Upper lobe of left lung (tissue), 6 donors: ENCODE measurements at regions not wholly inside any gene's neighbourhood (a gene's known extent, or its start where the extent isn't known, plus 50 kb on each side); places are given as distances from the start of the nearest gene placed in this dataset.

Experiments
- ATAC-seq, 2 donors: fragments of 200-7000 bp; cut with Tn5 transposase; one replicate each; pipeline ENCODE4 v1.9.1; 2022; ENCODE audit warnings: mild to moderate bottlenecking in 2 of 2, moderate library complexity in 2 of 2; ENCODE audit not compliant: low FRiP score in 2 of 2
- DNase-seq, 2 donors: peaks; one replicate each; pipeline ENCODE4 v3.0.0-alpha.2; 2019 to 2020
- H3K27ac ChIP-seq, 4 donors: fragments of 200-600 bp; sonication (generic); one replicate each; pipeline ENCODE4 v1.5.1; 2016 to 2019
- H3K27me3 ChIP-seq, 4 donors: fragments of 200-600 bp; sonication (generic); one replicate each; pipeline ENCODE4 v1.5.1; 2017 to 2019
- H3K36me3 ChIP-seq, 4 donors: fragments of 200-600 bp; sonication (generic); one replicate each; pipeline ENCODE4 v1.5.1; 2016 to 2019
- H3K4me1 ChIP-seq, 4 donors: fragments of 200-600 bp; sonication (generic); one replicate each; pipeline ENCODE4 v1.5.1; 2018 to 2019
- H3K4me3 ChIP-seq, 4 donors: fragments of 200-600 bp; sonication (generic); one replicate each; pipeline ENCODE4 v1.5.1; 2017 to 2019; ENCODE audit warnings: mild to moderate bottlenecking in 2 of 4, moderate library complexity in 1 of 4
- H3K9me3 ChIP-seq, 4 donors: fragments of 200-600 bp; sonication (generic); one replicate each; pipeline ENCODE4 v1.5.1; 2018 to 2019
- EP300 ChIP-seq, 4 donors: sonication (generic); formaldehyde crosslinking; IDR thresholded peaks; one replicate each; pipeline ENCODE4 v1.5.1; 2017; ENCODE audit warnings: antibody characterized with exemption in 4 of 4, control low read depth in 2 of 4
- POLR2A ChIP-seq, 4 donors: fragments of 450-650 bp; IDR thresholded peaks; one replicate each; pipeline ENCODE4 v1.5.1; 2016 to 2017; ENCODE audit warnings: antibody characterized with exemption in 4 of 4, mild to moderate bottlenecking in 2 of 4
- POLR2AphosphoS5 ChIP-seq, 2 donors: sonication (generic); formaldehyde crosslinking; IDR thresholded peaks; one replicate each; pipeline ENCODE4 v1.5.1; 2017; ENCODE audit warnings: antibody characterized with exemption in 2 of 2
- WGBS, 2 donors: methylation state at CpG; one replicate each; pipeline ENCODE4 v1.1.5; 2017 to 2018; 5-methylcytosine and 5-hydroxymethylcytosine counted together
- TF ChIP-seq, protein P1 (sequence below), 6 experiments: fragments of 450-650 bp in 4 of 6; fragments of 200-600 bp in 2 of 6; sonication (generic) in 2 of 6; IDR thresholded peaks; one replicate each; pipeline ENCODE4 v1.5.1; 2016 to 2019; ENCODE audit warnings: antibody characterized with exemption in 6 of 6
- donor health status: DM: no; HTN: no; CAD: no; lungs with moderate emphysema.
- donor health status: DM: no; HTN: yes; CAD: no; lungs with severe emphysema.

DNA sequence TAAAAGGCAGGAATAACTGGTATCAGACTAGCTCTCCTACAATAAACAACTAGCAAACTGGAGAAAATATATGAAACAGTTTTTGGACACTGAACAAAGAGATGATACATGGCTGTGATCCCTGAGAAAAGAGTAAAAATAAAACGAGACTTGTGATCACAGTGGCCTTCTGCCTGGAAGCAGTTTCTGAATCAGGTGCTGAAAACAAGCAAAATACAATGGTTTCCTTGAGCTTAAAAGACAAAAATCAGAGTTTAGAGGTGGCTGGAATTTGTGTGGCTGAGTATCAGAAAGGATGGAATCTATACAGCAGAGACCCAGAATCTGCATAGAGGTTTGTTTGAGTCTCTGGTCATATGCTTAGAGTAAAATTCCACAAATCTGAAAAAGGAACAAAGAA is 242.5 kb upstream of the SOX9 start:
- no peaks in the 10 kb centered on the region for H3K36me3 ChIP-seq
- WGBS, 2 donors: 67 to 70% methylated on average over 1 of the region's 1 CpG
- no peak for DNase-seq

DNA sequence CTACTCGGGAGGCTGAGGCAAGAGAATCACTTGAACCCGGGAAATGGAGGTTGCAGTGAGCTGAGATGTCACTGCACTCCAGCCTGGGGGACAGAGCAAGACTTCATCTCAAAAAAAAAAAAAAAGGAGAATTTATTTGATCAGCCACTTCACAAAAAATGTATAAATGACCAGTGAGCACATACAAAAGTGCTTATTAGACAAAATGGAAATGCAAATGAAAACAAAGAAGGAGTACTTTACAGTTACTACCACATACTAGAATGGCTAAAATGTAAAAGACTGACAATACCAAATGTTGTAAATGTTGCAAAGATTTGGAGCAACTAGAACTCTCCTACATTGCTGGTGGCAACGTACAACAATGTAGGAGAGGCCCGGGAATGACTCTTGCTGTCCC is 241.8 kb upstream of the SOX9 start:
- no peak for TF ChIP-seq POLR2A (IDR thresholded peaks at IDR 0.05)
- TF ChIP-seq, protein P1, sequence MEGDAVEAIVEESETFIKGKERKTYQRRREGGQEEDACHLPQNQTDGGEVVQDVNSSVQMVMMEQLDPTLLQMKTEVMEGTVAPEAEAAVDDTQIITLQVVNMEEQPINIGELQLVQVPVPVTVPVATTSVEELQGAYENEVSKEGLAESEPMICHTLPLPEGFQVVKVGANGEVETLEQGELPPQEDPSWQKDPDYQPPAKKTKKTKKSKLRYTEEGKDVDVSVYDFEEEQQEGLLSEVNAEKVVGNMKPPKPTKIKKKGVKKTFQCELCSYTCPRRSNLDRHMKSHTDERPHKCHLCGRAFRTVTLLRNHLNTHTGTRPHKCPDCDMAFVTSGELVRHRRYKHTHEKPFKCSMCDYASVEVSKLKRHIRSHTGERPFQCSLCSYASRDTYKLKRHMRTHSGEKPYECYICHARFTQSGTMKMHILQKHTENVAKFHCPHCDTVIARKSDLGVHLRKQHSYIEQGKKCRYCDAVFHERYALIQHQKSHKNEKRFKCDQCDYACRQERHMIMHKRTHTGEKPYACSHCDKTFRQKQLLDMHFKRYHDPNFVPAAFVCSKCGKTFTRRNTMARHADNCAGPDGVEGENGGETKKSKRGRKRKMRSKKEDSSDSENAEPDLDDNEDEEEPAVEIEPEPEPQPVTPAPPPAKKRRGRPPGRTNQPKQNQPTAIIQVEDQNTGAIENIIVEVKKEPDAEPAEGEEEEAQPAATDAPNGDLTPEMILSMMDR (IDR thresholded peaks at IDR 0.05): no peak
- TF ChIP-seq EP300 (IDR thresholded peaks at IDR 0.05): no peak
- no peak for TF ChIP-seq POLR2AphosphoS5 (IDR thresholded peaks at IDR 0.05)
- Histone ChIP-seq H3K9me3 (no peaks in the 10 kb centered on the region), H3K27me3 (no peaks in the 10 kb centered on the region), H3K4me1 (no peaks in the 10 kb centered on the region), H3K4me3 (no peak overlapping the region), H3K36me3 (no peaks in the 10 kb centered on the region), H3K27ac (no peak overlapping the region)
- 89 to 90% methylated on average over 4 of the region's 4 CpGs for WGBS, 2 donors
- DNase-seq: no peak
- ATAC-seq: no peak

More for the DNA sequence above, 242.5 kb upstream of the SOX9 start:
- H3K4me3 ChIP-seq: no peak overlapping the region
- H3K27ac ChIP-seq: no peak overlapping the region
- no peaks in the 10 kb centered on the region for H3K4me1 ChIP-seq
- no peaks in the 10 kb centered on the region for H3K27me3 ChIP-seq
- H3K9me3 ChIP-seq: no peaks in the 10 kb centered on the region
- no peak for ATAC-seq
- no peak for TF ChIP-seq POLR2AphosphoS5 (IDR thresholded peaks at IDR 0.05)
- no peak for TF ChIP-seq POLR2A (IDR thresholded peaks at IDR 0.05)
- TF ChIP-seq, protein P1 (IDR thresholded peaks at IDR 0.05): no peak
- TF ChIP-seq EP300 (IDR thresholded peaks at IDR 0.05): no peak

DNA sequence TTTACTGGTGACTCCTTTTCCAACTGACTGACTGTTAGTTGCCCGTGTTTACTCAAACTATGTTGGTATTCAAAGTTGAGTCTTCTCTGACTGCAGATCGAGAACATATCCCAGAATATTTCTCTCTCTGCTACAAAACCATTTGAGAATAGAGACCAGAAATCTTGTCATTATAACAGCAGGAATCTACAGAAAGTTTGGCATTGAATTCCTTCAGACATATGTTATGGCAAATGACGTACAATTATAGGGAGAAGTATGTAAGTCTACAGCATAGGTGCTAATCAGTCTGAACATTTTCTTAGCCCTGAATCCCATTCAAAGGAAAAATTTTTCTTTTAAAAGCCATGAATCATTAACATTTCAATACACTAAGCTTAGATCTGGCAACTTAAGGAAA is 239.8 kb upstream of the SOX9 start:
- Histone ChIP-seq H3K36me3 (no peaks in the 10 kb centered on the region), H3K4me3 (no peak overlapping the region), H3K27me3 (no peaks in the 10 kb centered on the region), H3K9me3 (no peaks in the 10 kb centered on the region), H3K27ac (no peak overlapping the region), H3K4me1 (no peaks in the 10 kb centered on the region)
- 54 to 64% methylated on average over 3 of the region's 3 CpGs for whole genome bisulfite sequencing, 2 donors
- ATAC-seq (no peak), DNase-seq (no peak)
- TF ChIP-seq, protein P1 (IDR thresholded peaks at IDR 0.05): no peak
- TF ChIP-seq POLR2AphosphoS5 (IDR thresholded peaks at IDR 0.05) (no peak), POLR2A (IDR thresholded peaks at IDR 0.05) (no peak), EP300 (IDR thresholded peaks at IDR 0.05) (no peak)

DNA sequence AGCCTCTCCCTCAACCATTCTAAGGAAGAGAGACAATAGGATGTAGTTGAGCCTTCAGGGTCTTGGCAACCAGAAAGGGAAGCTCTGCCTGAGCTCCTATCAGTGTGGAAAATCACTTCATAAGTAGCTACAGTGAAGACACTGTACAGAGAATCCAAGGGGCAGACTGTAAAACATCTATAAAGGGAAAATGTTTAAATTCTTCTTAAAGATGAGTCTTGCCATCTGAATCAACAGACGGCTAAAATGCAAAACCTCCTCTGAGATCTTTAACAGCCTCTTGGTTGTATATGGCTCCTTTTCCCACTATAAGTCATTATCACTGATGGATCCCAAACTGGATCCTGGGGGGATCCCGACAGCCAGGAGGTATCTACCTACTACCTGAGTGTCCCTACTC is 239.2 kb upstream of the SOX9 start:
- TF ChIP-seq, protein P1 (IDR thresholded peaks at IDR 0.05): no peak
- TF ChIP-seq POLR2A (IDR thresholded peaks at IDR 0.05) (no peak), EP300 (IDR thresholded peaks at IDR 0.05) (no peak), POLR2AphosphoS5 (IDR thresholded peaks at IDR 0.05) (no peak)
- no peak for ATAC-seq
- no peaks in the 10 kb centered on the region for H3K4me1 ChIP-seq
- WGBS, 2 donors: 83 to 91% methylated on average over 2 of the region's 2 CpGs
- no peak for DNase-seq
- H3K36me3 ChIP-seq: no peaks in the 10 kb centered on the region
- no peaks in the 10 kb centered on the region for H3K27me3 ChIP-seq
- H3K9me3 ChIP-seq: no peaks in the 10 kb centered on the region
- H3K4me3 ChIP-seq: no peak overlapping the region
- no peak overlapping the region for H3K27ac ChIP-seq

DNA sequence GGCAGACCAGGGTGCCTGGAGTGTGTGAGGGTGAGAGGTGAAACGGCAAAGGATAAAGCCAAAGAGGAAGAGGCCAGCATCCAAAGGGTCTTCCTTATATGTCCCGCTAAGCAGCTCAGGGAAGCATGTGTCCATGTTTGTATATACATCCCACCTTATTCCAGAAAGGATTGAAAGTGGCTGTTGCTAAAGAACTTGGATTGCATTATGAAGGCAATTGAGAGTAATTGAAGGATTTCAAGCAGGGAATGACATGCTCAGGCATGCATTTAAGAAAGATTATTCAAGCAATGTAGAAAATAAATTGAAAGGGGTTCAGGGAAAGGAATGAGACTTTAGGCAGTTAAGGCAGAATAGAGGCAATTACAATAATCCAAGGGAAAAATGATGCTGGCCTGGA is 237.6 kb upstream of the SOX9 start:
- H3K27ac ChIP-seq: no peak overlapping the region
- no peaks in the 10 kb centered on the region for H3K36me3 ChIP-seq
- ATAC-seq (no peak), DNase-seq (no peak)
- TF ChIP-seq, protein P1 (IDR thresholded peaks at IDR 0.05): no peak
- TF ChIP-seq POLR2A (IDR thresholded peaks at IDR 0.05) (no peak), EP300 (IDR thresholded peaks at IDR 0.05) (no peak), POLR2AphosphoS5 (IDR thresholded peaks at IDR 0.05) (no peak)
- no peaks in the 10 kb centered on the region for H3K9me3 ChIP-seq
- no peaks in the 10 kb centered on the region for H3K4me1 ChIP-seq
- 72 to 86% methylated on average over 2 of the region's 2 CpGs for WGBS, 2 donors
- no peak overlapping the region for H3K4me3 ChIP-seq
- no peaks in the 10 kb centered on the region for H3K27me3 ChIP-seq
